Esophagus muscularis mucosa (tissue), 4 donors: ENCODE measurements at regions not wholly inside any gene's neighbourhood (a gene's known extent, or its start where the extent isn't known, plus 50 kb on each side); places are given as distances from the start of the nearest gene placed in this dataset.
A peak's percentile ranks its signal among the peaks of the same experiment; 100 is the strongest.

Experiments used
- DNase-seq: peaks from one replicate; pipeline ENCODE4 v3.0.0-alpha.2; 2017; ENCODE audit errors: extremely low spot score
- H3K27ac ChIP-seq, 4 donors: fragments of 200-600 bp; sonication (generic); replicated peaks in 1 of 4; 1 replicate in 3 of 4; 2 replicates in 1 of 4; pipeline ENCODE4 v1.5.1; 2016 to 2019; ENCODE audit warnings: mild to moderate bottlenecking in 1 of 4
- H3K27me3 ChIP-seq, 4 donors: fragments of 200-600 bp; sonication (generic); one replicate each; pipeline versions ENCODE4 v1.5.1 to v1.6.0; 2016 to 2019
- H3K36me3 ChIP-seq, 4 donors: fragments of 200-600 bp; sonication (generic); one replicate each; pipeline ENCODE4 v1.5.1; 2016 to 2019
- H3K4me1 ChIP-seq, 4 donors: fragments of 200-600 bp; sonication (generic); one replicate each; pipeline ENCODE4 v1.5.1; 2016 to 2019
- H3K4me3 ChIP-seq, 4 donors: fragments of 200-600 bp; sonication (generic); 1 replicate in 2 of 4; 2 replicates in 2 of 4; pipeline ENCODE4 v1.5.1; 2016 to 2019; ENCODE audit warnings: mild to moderate bottlenecking in 4 of 4, moderate library complexity in 1 of 4
- H3K9me3 ChIP-seq, 4 donors: fragments of 200-600 bp; sonication (generic); 1 replicate in 3 of 4; 2 replicates in 1 of 4; pipeline ENCODE4 v1.5.1; 2016 to 2019
- CTCF ChIP-seq, 3 experiments: fragments of 200-600 bp in 2 of 3; fragments of 450-650 bp in 1 of 3; sonication (generic) in 2 of 3; IDR thresholded peaks; one replicate each; pipeline ENCODE4 v1.5.1; 2017 to 2019; ENCODE audit warnings: antibody characterized with exemption in 3 of 3, mild to moderate bottlenecking in 2 of 3, moderate library complexity in 1 of 3
- EP300 ChIP-seq: sonication (generic); formaldehyde crosslinking; IDR thresholded peaks from one replicate; pipeline ENCODE4 v1.6.1; 2017; ENCODE audit warnings: antibody characterized with exemption
- POLR2A ChIP-seq: fragments of 450-650 bp; IDR thresholded peaks from one replicate; pipeline ENCODE4 v1.6.1; 2017; ENCODE audit warnings: antibody characterized with exemption, moderate library complexity, mild to moderate bottlenecking, low read depth
- POLR2AphosphoS5 ChIP-seq, 2 donors: sonication (generic); formaldehyde crosslinking; IDR thresholded peaks; one replicate each; pipeline ENCODE4 v1.6.1; 2017; ENCODE audit warnings: antibody characterized with exemption in 2 of 2
- WGBS: methylation state at CpG from one replicate; pipeline ENCODE4 v1.1.5; 2018; 5-methylcytosine and 5-hydroxymethylcytosine counted together
- intact Hi-C: fragments of 100-400 bp; cut with DNase I; formaldehyde crosslinking; loops from one replicate; pipeline ENCODE4 v1.15.1; 2023

- H3K4me1 ChIP-seq = peaks cover 0 to 35% (median 23%) of the 10 kb centered on the region in 4 donors
- intact Hi-C loops = no loop called here
- no peak overlapping the region for H3K4me3 ChIP-seq
- H3K36me3 ChIP-seq = no peaks in the 10 kb centered on the region
- 42% methylated on average over 2 of the region's 2 CpGs for WGBS
- H3K27ac ChIP-seq = no peak overlapping the region
- no peak for DNase-seq
- no peaks in the 10 kb centered on the region for H3K9me3 ChIP-seq
- TF ChIP-seq POLR2AphosphoS5 (IDR thresholded peaks at IDR 0.05) (peak in 1 of 2 donors; percentile 43), POLR2A (no peak)
- no peaks in the 10 kb centered on the region for H3K27me3 ChIP-seq
Observed at GRCh38 chr7:42350801-42351200, 113.8 kb upstream of the GLI3 start.

- TF ChIP-seq POLR2AphosphoS5 (IDR thresholded peaks at IDR 0.05) (no peak), EP300 (no peak), CTCF (IDR thresholded peaks at IDR 0.05) (no peak), POLR2A (no peak)
- H3K4me1 ChIP-seq = peaks cover 0 to 39% (median 23%) of the 10 kb centered on the region in 4 donors
- H3K27ac ChIP-seq = no peak overlapping the region
- H3K27me3 ChIP-seq = no peaks in the 10 kb centered on the region
- 46% methylated on average over 3 of the region's 3 CpGs for WGBS
- H3K36me3 ChIP-seq = no peaks in the 10 kb centered on the region
- H3K9me3 ChIP-seq = no peaks in the 10 kb centered on the region
- intact Hi-C loops = no loop called here
- no peak for DNase-seq
- no peak overlapping the region for H3K4me3 ChIP-seq
Observed at GRCh38 chr7:42348631-42349030, 111.6 kb upstream of the GLI3 start.

GRCh38 chr7:42348071-42348470 lies 111.1 kb upstream of the GLI3 start:
- TF ChIP-seq EP300 (no peak), POLR2A (no peak), POLR2AphosphoS5 (IDR thresholded peaks at IDR 0.05) (no peak), CTCF (IDR thresholded peaks at IDR 0.05) (no peak)
- DNase-seq = no peak
- 100% methylated on average over 1 of the region's 1 CpG for WGBS
- H3K4me1 ChIP-seq = peaks cover 0 to 39% (median 23%) of the 10 kb centered on the region in 4 donors
- H3K4me3 ChIP-seq = no peak overlapping the region
- intact Hi-C loops = no loop called here
- H3K9me3 ChIP-seq = no peaks in the 10 kb centered on the region
- no peaks in the 10 kb centered on the region for H3K36me3 ChIP-seq
- no peaks in the 10 kb centered on the region for H3K27me3 ChIP-seq
- H3K27ac ChIP-seq = no peak overlapping the region

- WGBS = 83% methylated on average over 4 of the region's 4 CpGs
- no peak for DNase-seq
- Histone ChIP-seq H3K36me3 (no peaks in the 10 kb centered on the region), H3K9me3 (no peaks in the 10 kb centered on the region), H3K27ac (no peak overlapping the region), H3K27me3 (no peaks in the 10 kb centered on the region), H3K4me1 (peaks cover 0 to 40% (median 23%) of the 10 kb centered on the region in 4 donors), H3K4me3 (no peak overlapping the region)
- TF ChIP-seq CTCF (IDR thresholded peaks at IDR 0.05) (no peak), POLR2A (no peak), POLR2AphosphoS5 (IDR thresholded peaks at IDR 0.05) (no peak), EP300 (no peak)
- intact Hi-C loops = no loop called here
Observed at GRCh38 chr7:42347616-42348015, 110.6 kb upstream of the GLI3 start.

- Histone ChIP-seq H3K9me3 (no peaks in the 10 kb centered on the region), H3K27me3 (no peaks in the 10 kb centered on the region), H3K4me1 (peaks cover 0 to 33% (median 15%) of the 10 kb centered on the region in 4 donors), H3K27ac (no peak overlapping the region), H3K36me3 (no peaks in the 10 kb centered on the region), H3K4me3 (no peak overlapping the region)
- DNase-seq = no peak
- TF ChIP-seq POLR2AphosphoS5 (IDR thresholded peaks at IDR 0.05) = no peak
- TF ChIP-seq CTCF (IDR thresholded peaks at IDR 0.05) = no peak
- TF ChIP-seq POLR2A = no peak
- no peak for TF ChIP-seq EP300
- 63% methylated on average over 1 of the region's 1 CpG for WGBS
- intact Hi-C loops = no loop called here
Observed at GRCh38 chr7:42345478-42346299, 108.7 kb upstream of the GLI3 start.
